Sigmoid colon (tissue), 4 donors: ENCODE measurements at regions not wholly inside any gene's neighbourhood (a gene's known extent, or its start where the extent isn't known, plus 50 kb on each side); places are given as distances from the start of the nearest gene placed in this dataset.
"Not testable (repeated sequence)": the region's sequence is repeated elsewhere in the genome, so short reads cannot be mapped to it uniquely, and the experiment has no call there.

Source experiments
- CTCF ChIP-seq, 4 experiments: fragments of 450-650 bp in 3 of 4; fragments of 200-600 bp in 1 of 4; IDR thresholded peaks; one replicate each; pipeline ENCODE4 v1.5.1; 2016 to 2019; ENCODE audit warnings: antibody characterized with exemption in 4 of 4, mild to moderate bottlenecking in 3 of 4, moderate library complexity in 2 of 4
- POLR2AphosphoS5 ChIP-seq, 4 donors: sonication (generic); formaldehyde crosslinking; IDR thresholded peaks; one replicate each; pipeline ENCODE4 v1.6.1; 2017; ENCODE audit warnings: antibody characterized with exemption in 4 of 4

DNA sequence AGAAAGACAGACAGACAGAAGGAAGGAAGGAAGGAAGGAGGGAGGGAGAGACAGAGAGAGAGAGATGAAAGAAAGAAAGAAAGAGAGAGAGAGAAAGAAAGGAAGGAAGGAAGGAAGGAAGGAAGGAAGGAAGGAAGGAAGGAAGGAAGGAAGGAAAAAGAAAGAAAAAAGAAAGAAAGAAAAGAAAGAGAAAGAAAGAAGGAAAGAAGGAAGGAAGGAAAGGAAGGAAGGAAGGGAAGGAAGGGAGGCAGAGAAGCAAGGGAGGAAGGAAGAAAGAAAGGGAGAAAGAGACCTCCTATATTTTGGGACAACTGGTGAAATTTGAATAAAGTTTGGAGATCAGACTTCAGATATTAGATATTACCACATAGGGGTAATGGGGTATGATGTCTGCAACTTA lies 226.9 kb downstream of the DEPDC1B start:
- not testable (repeated sequence) for TF ChIP-seq CTCF, POLR2AphosphoS5 (IDR thresholded peaks at IDR 0.05)
